ENCODE measurements at regions not wholly inside any gene's neighbourhood (a gene's known extent, or its start where the extent isn't known, plus 50 kb on each side); places are given as distances from the start of the nearest gene placed in this dataset.

GRCh38 chr12:4003576-4003975 lies 130.4 kb upstream of the PARP11 start:
- 90 to 91% methylated on average over 4 of the region's 4 CpGs for WGBS, 2 donors
- Histone ChIP-seq H3K9me3 (ENCODE audit: control insufficient read depth in 2 of 2, insufficient read depth in 1 of 2, low read depth in 1 of 2, low read length in 1 of 2) (peaks cover 0 to 2% of the 10 kb centered on the region in 2 donors), H3K27me3 (ENCODE audit: control insufficient read depth in 1 of 2, insufficient read depth in 2 of 2, low read length in 2 of 2) (no peaks in the 10 kb centered on the region), H3K4me1 (ENCODE audit: control insufficient read depth in 2 of 2, insufficient read depth in 2 of 2, low read length in 1 of 2) (peaks cover 5 to 6% of the 10 kb centered on the region in 2 donors), H3K4me3 (ENCODE audit: low read depth in 1 of 2, low read length in 2 of 2) (no peak overlapping the region), H3K27ac (ENCODE audit: low read depth in 2 of 2, low read length in 1 of 2) (no peak overlapping the region), H3K36me3 (ENCODE audit: control insufficient read depth in 2 of 2, insufficient read depth in 2 of 2, low read length in 1 of 2) (peaks cover 0 to 2% of the 10 kb centered on the region in 2 donors)

DNA sequence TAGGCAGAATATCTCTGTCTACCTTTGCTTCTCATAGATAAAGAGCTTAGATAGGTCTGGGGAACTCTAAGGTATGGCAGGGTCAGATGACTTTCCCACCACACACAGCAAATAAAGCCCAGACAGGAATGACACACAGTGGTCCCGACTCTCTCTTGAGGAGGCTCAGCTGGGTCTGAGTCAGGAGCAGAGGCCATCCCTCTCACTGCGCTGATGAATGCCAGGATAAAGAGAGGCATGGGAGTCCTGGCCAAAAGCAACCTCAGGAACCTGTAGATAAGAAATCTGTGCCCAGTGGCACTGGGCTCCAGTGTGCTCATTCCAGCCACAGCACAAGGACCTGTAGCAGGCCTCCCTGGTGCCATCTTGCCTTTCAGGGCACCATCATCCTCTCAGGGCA lies 129.4 kb upstream of the PARP11 start:
- WGBS, 2 donors: 60 to 78% methylated on average over 2 of the region's 2 CpGs
- Histone ChIP-seq H3K27me3 (ENCODE audit: control insufficient read depth in 1 of 2, insufficient read depth in 2 of 2, low read length in 2 of 2) (no peaks in the 10 kb centered on the region), H3K4me3 (ENCODE audit: low read depth in 1 of 2, low read length in 2 of 2) (no peak overlapping the region), H3K36me3 (ENCODE audit: control insufficient read depth in 2 of 2, insufficient read depth in 2 of 2, low read length in 1 of 2) (peaks cover 0 to 2% of the 10 kb centered on the region in 2 donors), H3K9me3 (ENCODE audit: control insufficient read depth in 2 of 2, insufficient read depth in 1 of 2, low read depth in 1 of 2, low read length in 1 of 2) (peaks cover 0 to 2% of the 10 kb centered on the region in 2 donors), H3K27ac (ENCODE audit: low read depth in 2 of 2, low read length in 1 of 2) (no peak overlapping the region), H3K4me1 (ENCODE audit: control insufficient read depth in 2 of 2, insufficient read depth in 2 of 2, low read length in 1 of 2) (peaks cover 5 to 6% of the 10 kb centered on the region in 2 donors)

- Histone ChIP-seq H3K9me3 (ENCODE audit: control insufficient read depth in 2 of 2, insufficient read depth in 1 of 2, low read depth in 1 of 2, low read length in 1 of 2) (peaks cover 0 to 2% of the 10 kb centered on the region in 2 donors), H3K36me3 (ENCODE audit: control insufficient read depth in 2 of 2, insufficient read depth in 2 of 2, low read length in 1 of 2) (peaks cover 0 to 2% of the 10 kb centered on the region in 2 donors), H3K27ac (ENCODE audit: low read depth in 2 of 2, low read length in 1 of 2) (no peak overlapping the region), H3K27me3 (ENCODE audit: control insufficient read depth in 1 of 2, insufficient read depth in 2 of 2, low read length in 2 of 2) (no peaks in the 10 kb centered on the region), H3K4me1 (ENCODE audit: control insufficient read depth in 2 of 2, insufficient read depth in 2 of 2, low read length in 1 of 2) (peaks cover 4 to 5% of the 10 kb centered on the region in 2 donors), H3K4me3 (ENCODE audit: low read depth in 1 of 2, low read length in 2 of 2) (no peak overlapping the region)
- 90 to 94% methylated on average over 3 of the region's 3 CpGs for WGBS, 2 donors
Measured at GRCh38 chr12:4001841-4002240, 128.6 kb upstream of the PARP11 start.

- Histone ChIP-seq H3K4me1 (ENCODE audit: control insufficient read depth in 2 of 2, insufficient read depth in 2 of 2, low read length in 1 of 2) (peaks cover 0 to 5% of the 10 kb centered on the region in 2 donors), H3K36me3 (ENCODE audit: control insufficient read depth in 2 of 2, insufficient read depth in 2 of 2, low read length in 1 of 2) (peaks cover 0 to 2% of the 10 kb centered on the region in 2 donors), H3K27me3 (ENCODE audit: control insufficient read depth in 1 of 2, insufficient read depth in 2 of 2, low read length in 2 of 2) (no peaks in the 10 kb centered on the region), H3K27ac (ENCODE audit: low read depth in 2 of 2, low read length in 1 of 2) (no peak overlapping the region), H3K4me3 (ENCODE audit: low read depth in 1 of 2, low read length in 2 of 2) (no peak overlapping the region), H3K9me3 (ENCODE audit: control insufficient read depth in 2 of 2, insufficient read depth in 1 of 2, low read depth in 1 of 2, low read length in 1 of 2) (peaks cover 0 to 2% of the 10 kb centered on the region in 2 donors)
Measured at GRCh38 chr12:4001031-4001430, 127.8 kb upstream of the PARP11 start.

DNA sequence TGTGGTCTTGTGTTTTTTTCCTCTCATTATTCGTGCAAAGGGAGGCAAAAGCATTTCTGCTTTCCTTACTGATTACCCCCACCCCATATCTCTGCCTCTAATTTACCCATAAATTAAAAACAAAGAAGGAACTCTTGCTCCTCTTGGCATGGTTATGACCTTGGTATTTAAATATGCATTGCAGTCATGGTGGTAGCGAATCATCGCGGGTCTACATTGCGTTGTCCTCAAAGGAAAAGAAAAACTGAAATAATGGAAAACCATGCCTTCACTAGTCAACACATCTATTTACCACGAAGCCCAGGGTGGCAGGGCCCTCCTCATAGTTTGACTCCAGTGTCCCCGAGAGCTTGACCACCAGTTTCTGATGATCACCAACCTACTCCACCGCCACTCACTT lies 126.7 kb upstream of the PARP11 start:
- Histone ChIP-seq H3K9me3 (ENCODE audit: control insufficient read depth in 2 of 2, insufficient read depth in 1 of 2, low read depth in 1 of 2, low read length in 1 of 2) (peaks cover 0 to 2% of the 10 kb centered on the region in 2 donors), H3K4me3 (ENCODE audit: low read depth in 1 of 2, low read length in 2 of 2) (no peak overlapping the region), H3K36me3 (ENCODE audit: control insufficient read depth in 2 of 2, insufficient read depth in 2 of 2, low read length in 1 of 2) (peaks cover 0 to 2% of the 10 kb centered on the region in 2 donors), H3K27ac (ENCODE audit: low read depth in 2 of 2, low read length in 1 of 2) (no peak overlapping the region), H3K27me3 (ENCODE audit: control insufficient read depth in 1 of 2, insufficient read depth in 2 of 2, low read length in 2 of 2) (no peaks in the 10 kb centered on the region), H3K4me1 (ENCODE audit: control insufficient read depth in 2 of 2, insufficient read depth in 2 of 2, low read length in 1 of 2) (peaks cover 0 to 5% of the 10 kb centered on the region in 2 donors)
- WGBS, 2 donors: 78 to 87% methylated on average over 8 of the region's 8 CpGs

DNA sequence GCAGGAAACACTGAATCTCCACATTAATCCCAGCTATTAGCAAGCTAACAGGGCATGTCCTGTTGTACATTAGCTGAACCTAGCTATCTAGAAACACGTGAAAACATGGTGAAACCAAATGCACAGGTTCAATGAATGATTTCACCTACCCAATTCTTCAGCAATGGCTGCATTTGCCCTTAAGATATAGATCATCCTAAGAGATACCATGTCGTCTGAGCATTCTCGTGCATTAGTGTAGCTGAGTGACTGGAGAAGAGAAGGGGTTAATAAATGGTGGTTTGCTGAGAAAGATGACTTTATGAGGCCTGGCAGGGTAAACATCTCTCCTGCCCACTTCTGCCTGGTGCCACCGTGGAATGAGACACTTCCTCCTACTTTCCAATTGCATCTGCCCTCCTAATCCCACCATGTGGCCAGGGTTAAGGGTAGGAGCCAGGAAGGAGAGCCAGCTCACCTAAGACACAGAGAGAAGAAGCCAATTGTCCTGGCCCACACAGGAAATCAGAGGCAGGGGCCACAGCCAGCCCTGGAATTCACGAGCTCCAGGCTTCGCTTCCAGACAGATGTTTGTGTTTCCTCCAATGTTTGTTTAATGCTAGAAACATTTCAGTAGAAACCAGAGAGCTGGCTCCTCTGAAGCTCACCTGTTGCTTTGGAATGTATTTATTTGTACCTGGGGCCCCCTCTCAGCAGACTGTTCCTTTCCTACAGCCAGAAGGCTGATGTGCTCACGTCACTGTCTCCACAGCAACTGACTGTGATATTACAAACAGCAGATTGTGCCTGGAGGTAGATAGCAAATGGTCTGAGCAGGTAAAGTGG lies 126.0 kb upstream of the PARP11 start:
- H3K27ac ChIP-seq (ENCODE audit: low read depth in 2 of 2, low read length in 1 of 2): no peak overlapping the region
- peaks cover 0 to 5% of the 10 kb centered on the region in 2 donors for H3K4me1 ChIP-seq (ENCODE audit: control insufficient read depth in 2 of 2, insufficient read depth in 2 of 2, low read length in 1 of 2)
- H3K4me3 ChIP-seq (ENCODE audit: low read depth in 1 of 2, low read length in 2 of 2): no peak overlapping the region
- H3K27me3 ChIP-seq (ENCODE audit: control insufficient read depth in 1 of 2, insufficient read depth in 2 of 2, low read length in 2 of 2): no peaks in the 10 kb centered on the region
- H3K36me3 ChIP-seq (ENCODE audit: control insufficient read depth in 2 of 2, insufficient read depth in 2 of 2, low read length in 1 of 2): peaks cover 0 to 2% of the 10 kb centered on the region in 2 donors
- H3K9me3 ChIP-seq (ENCODE audit: control insufficient read depth in 2 of 2, insufficient read depth in 1 of 2, low read depth in 1 of 2, low read length in 1 of 2): peaks cover 0 to 2% of the 10 kb centered on the region in 2 donors
- 50% methylated on average over 7 of the region's 7 CpGs for WGBS, 2 donors

DNA sequence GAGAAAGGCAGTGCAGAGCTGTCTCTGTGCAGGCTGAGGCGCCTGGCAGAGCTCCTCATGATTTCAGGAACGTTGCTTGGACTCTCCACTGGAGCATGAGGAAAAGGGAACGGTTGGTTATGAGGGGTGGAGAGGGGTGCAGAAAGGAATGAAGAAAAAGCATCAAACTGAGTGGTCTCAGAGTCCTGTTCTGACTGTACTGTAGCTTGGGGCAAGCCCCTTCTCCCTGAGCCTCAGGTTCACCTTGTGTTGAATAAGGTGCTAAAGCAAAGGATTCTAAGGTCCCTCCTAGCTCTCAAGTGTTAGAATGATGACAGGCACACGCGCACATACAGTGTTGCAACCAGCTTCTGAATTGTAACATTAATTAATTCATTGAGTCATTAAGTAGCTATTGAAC lies 125.2 kb upstream of the PARP11 start:
- H3K4me1 ChIP-seq (ENCODE audit: control insufficient read depth in 2 of 2, insufficient read depth in 2 of 2, low read length in 1 of 2): peaks cover 0 to 5% of the 10 kb centered on the region in 2 donors
- H3K27me3 ChIP-seq (ENCODE audit: control insufficient read depth in 1 of 2, insufficient read depth in 2 of 2, low read length in 2 of 2): no peaks in the 10 kb centered on the region
- H3K4me3 ChIP-seq (ENCODE audit: low read depth in 1 of 2, low read length in 2 of 2): no peak overlapping the region
- peaks cover 0 to 2% of the 10 kb centered on the region in 2 donors for H3K36me3 ChIP-seq (ENCODE audit: control insufficient read depth in 2 of 2, insufficient read depth in 2 of 2, low read length in 1 of 2)
- 75 to 77% methylated on average over 5 of the region's 5 CpGs for WGBS, 2 donors
- H3K27ac ChIP-seq (ENCODE audit: low read depth in 2 of 2, low read length in 1 of 2): no peak overlapping the region
- peaks cover 0 to 2% of the 10 kb centered on the region in 2 donors for H3K9me3 ChIP-seq (ENCODE audit: control insufficient read depth in 2 of 2, insufficient read depth in 1 of 2, low read depth in 1 of 2, low read length in 1 of 2)

DNA sequence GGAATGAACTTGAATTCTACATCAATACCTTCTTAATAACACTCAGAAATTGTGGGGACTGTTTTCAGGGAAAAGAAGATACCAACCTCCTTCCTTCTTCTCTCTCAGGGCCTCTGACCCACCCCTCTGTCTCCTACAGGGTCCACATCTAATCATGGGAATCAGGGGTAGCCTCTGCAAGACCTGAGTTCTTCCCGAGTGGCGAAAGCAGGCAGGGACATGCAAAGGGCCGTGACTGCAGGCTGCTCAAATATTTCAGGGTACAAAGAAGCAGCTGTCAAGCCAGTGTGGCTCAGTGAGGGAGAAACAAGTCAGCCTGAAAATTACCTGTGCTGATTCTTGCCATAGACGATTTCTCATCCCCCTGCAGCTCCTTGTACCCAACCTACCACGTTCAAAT lies 123.1 kb upstream of the PARP11 start:
- H3K36me3 ChIP-seq (ENCODE audit: control insufficient read depth in 2 of 2, insufficient read depth in 2 of 2, low read length in 1 of 2): no peaks in the 10 kb centered on the region
- H3K4me3 ChIP-seq (ENCODE audit: low read depth in 1 of 2, low read length in 2 of 2): no peak overlapping the region
- no peaks in the 10 kb centered on the region for H3K9me3 ChIP-seq (ENCODE audit: control insufficient read depth in 2 of 2, insufficient read depth in 1 of 2, low read depth in 1 of 2, low read length in 1 of 2)
- H3K27me3 ChIP-seq (ENCODE audit: control insufficient read depth in 1 of 2, insufficient read depth in 2 of 2, low read length in 2 of 2): no peaks in the 10 kb centered on the region
- H3K4me1 ChIP-seq (ENCODE audit: control insufficient read depth in 2 of 2, insufficient read depth in 2 of 2, low read length in 1 of 2): peaks cover 0 to 3% of the 10 kb centered on the region in 2 donors
- H3K27ac ChIP-seq (ENCODE audit: low read depth in 2 of 2, low read length in 1 of 2): no peak overlapping the region
- 44 to 57% methylated on average over 5 of the region's 5 CpGs for WGBS, 2 donors

DNA sequence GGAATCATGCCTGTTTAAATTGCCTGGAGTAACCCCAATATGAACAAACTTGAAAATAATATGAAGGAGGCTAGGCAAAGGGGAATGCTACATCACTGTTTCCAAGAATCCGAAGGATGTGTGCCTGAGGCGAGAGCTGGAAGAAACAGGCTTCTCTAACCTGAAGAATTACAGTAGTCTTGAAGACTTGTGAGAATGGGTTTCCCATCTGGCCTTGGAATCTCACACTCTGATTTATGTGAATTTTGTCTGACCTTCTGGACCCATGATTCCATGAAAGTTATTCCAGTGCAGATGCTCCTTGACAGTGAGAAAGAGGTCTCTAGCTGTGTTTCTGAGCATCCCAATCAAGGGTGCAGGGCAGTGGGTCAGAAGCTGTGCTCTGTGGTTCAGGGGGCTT lies 122.1 kb upstream of the PARP11 start:
- H3K36me3 ChIP-seq (ENCODE audit: control insufficient read depth in 2 of 2, insufficient read depth in 2 of 2, low read length in 1 of 2): no peaks in the 10 kb centered on the region
- no peak overlapping the region for H3K4me3 ChIP-seq (ENCODE audit: low read depth in 1 of 2, low read length in 2 of 2)
- H3K9me3 ChIP-seq (ENCODE audit: control insufficient read depth in 2 of 2, insufficient read depth in 1 of 2, low read depth in 1 of 2, low read length in 1 of 2): no peaks in the 10 kb centered on the region
- H3K27ac ChIP-seq (ENCODE audit: low read depth in 2 of 2, low read length in 1 of 2): no peak overlapping the region
- no peaks in the 10 kb centered on the region for H3K27me3 ChIP-seq (ENCODE audit: control insufficient read depth in 1 of 2, insufficient read depth in 2 of 2, low read length in 2 of 2)
- H3K4me1 ChIP-seq (ENCODE audit: control insufficient read depth in 2 of 2, insufficient read depth in 2 of 2, low read length in 1 of 2): peaks cover 0 to 3% of the 10 kb centered on the region in 2 donors
- WGBS, 2 donors: 88 to 90% methylated on average over 2 of the region's 2 CpGs

DNA sequence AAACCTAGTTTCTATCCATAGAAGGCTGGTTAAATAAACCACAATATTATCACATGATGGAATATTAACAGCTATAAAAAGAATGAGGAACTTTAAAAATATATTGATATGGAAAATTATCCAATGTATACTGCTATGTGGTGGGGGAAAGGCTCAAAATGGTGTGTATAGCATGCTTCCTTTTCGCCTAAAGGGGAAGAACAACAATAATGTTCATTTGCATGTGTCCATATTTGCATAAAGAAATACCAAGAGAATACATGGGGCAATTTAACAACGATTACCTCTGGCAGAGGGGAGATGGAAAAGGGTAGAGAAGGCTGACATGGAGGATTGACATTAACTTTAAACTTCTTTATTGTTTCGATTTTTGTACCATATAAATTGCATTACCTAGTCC lies 121.3 kb upstream of the PARP11 start:
- WGBS, 2 donors: 69 to 73% methylated on average over 3 of the region's 3 CpGs

More for the DNA sequence above, 121.3 kb upstream of the PARP11 start:
- H3K27ac ChIP-seq (ENCODE audit: low read depth in 2 of 2, low read length in 1 of 2): no peak overlapping the region
- no peaks in the 10 kb centered on the region for H3K36me3 ChIP-seq (ENCODE audit: control insufficient read depth in 2 of 2, insufficient read depth in 2 of 2, low read length in 1 of 2)
- H3K9me3 ChIP-seq (ENCODE audit: control insufficient read depth in 2 of 2, insufficient read depth in 1 of 2, low read depth in 1 of 2, low read length in 1 of 2): no peaks in the 10 kb centered on the region
- no peaks in the 10 kb centered on the region for H3K27me3 ChIP-seq (ENCODE audit: control insufficient read depth in 1 of 2, insufficient read depth in 2 of 2, low read length in 2 of 2)
- peaks cover 0 to 3% of the 10 kb centered on the region in 2 donors for H3K4me1 ChIP-seq (ENCODE audit: control insufficient read depth in 2 of 2, insufficient read depth in 2 of 2, low read length in 1 of 2)
- H3K4me3 ChIP-seq (ENCODE audit: low read depth in 1 of 2, low read length in 2 of 2): no peak overlapping the region

Measured in esophagus (tissue), 2 donors.